ENCODE measurements at regions not wholly inside any gene's neighbourhood (a gene's known extent, or its start where the extent isn't known, plus 50 kb on each side); places are given as distances from the start of the nearest gene placed in this dataset.

- H3K27ac ChIP-seq: no peak overlapping the region
- TF ChIP-seq ZFX (IDR thresholded peaks at IDR 0.05; ENCODE audit: borderline replicate concordance): no peak
- TF ChIP-seq, protein P1, sequence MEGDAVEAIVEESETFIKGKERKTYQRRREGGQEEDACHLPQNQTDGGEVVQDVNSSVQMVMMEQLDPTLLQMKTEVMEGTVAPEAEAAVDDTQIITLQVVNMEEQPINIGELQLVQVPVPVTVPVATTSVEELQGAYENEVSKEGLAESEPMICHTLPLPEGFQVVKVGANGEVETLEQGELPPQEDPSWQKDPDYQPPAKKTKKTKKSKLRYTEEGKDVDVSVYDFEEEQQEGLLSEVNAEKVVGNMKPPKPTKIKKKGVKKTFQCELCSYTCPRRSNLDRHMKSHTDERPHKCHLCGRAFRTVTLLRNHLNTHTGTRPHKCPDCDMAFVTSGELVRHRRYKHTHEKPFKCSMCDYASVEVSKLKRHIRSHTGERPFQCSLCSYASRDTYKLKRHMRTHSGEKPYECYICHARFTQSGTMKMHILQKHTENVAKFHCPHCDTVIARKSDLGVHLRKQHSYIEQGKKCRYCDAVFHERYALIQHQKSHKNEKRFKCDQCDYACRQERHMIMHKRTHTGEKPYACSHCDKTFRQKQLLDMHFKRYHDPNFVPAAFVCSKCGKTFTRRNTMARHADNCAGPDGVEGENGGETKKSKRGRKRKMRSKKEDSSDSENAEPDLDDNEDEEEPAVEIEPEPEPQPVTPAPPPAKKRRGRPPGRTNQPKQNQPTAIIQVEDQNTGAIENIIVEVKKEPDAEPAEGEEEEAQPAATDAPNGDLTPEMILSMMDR (IDR thresholded peaks at IDR 0.05): no peak
Observed at GRCh38 chr5:30103052-30103451, 1090.4 kb upstream of the CDH6 start.

DNA sequence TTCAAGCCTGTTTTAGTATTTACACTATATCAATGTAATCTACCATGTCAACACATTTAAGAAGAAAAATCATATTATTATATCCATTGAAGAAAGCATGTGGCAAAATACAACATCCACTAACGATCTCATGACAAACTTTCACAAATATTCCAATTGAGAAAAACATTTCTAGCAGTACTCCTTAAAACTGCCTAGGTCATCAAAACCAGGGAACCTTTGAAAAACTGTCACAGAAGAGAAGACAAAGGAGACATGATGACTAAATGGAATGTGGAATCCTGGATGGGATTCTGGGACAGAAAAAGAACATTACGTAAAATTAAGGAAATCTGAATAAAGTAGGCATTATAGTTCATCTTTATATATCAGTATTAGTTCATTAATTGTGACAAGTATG is 1091.3 kb upstream of the CDH6 start:
- no peak overlapping the region for H3K27ac ChIP-seq
- TF ChIP-seq, protein P1 (IDR thresholded peaks at IDR 0.05): no peak
- no peak for TF ChIP-seq ZFX (IDR thresholded peaks at IDR 0.05; ENCODE audit: borderline replicate concordance)

- TF ChIP-seq, protein P1 (IDR thresholded peaks at IDR 0.05): no peak
- no peak for TF ChIP-seq ZFX (IDR thresholded peaks at IDR 0.05; ENCODE audit: borderline replicate concordance)
- no peak overlapping the region for H3K27ac ChIP-seq
Observed at GRCh38 chr5:30100929-30101328, 1092.6 kb upstream of the CDH6 start.

- no peak for TF ChIP-seq ZFX (IDR thresholded peaks at IDR 0.05; ENCODE audit: borderline replicate concordance)
- TF ChIP-seq, protein P1 (IDR thresholded peaks at IDR 0.05): no peak
Observed at GRCh38 chr5:30100148-30100713, 1093.3 kb upstream of the CDH6 start.

GRCh38 chr5:30099634-30100033 is 1093.9 kb upstream of the CDH6 start:
- TF ChIP-seq, protein P1 (IDR thresholded peaks at IDR 0.05): no peak
- no peak for TF ChIP-seq ZFX (IDR thresholded peaks at IDR 0.05; ENCODE audit: borderline replicate concordance)
- H3K27ac ChIP-seq: no peak overlapping the region

More at GRCh38 chr5:30100148-30100713, 1093.3 kb upstream of the CDH6 start:
- H3K27ac ChIP-seq: no peak overlapping the region

- H3K27ac ChIP-seq: no peak overlapping the region
- TF ChIP-seq ZFX (IDR thresholded peaks at IDR 0.05; ENCODE audit: borderline replicate concordance): no peak
- TF ChIP-seq, protein P1 (IDR thresholded peaks at IDR 0.05): no peak
Observed at GRCh38 chr5:30098940-30099339, 1094.5 kb upstream of the CDH6 start.

DNA sequence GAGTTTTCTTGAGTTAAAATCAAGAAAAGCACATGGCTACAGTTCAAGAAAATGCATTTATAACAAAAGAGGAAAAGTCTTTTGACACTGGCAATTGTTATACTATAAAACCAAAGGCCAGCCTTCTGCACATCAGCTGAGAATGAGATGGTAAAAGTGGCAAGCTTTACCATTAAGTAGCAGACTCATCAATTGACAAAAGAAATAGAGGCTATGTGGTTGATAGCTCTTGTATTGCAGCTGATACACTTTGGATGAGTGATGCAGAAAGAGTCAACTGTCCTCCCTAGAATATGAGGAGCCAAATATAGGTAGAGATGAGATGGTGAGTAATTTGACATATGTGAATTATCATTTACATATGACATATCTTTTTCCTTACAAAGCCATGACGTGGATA is 1100.9 kb upstream of the CDH6 start:
- TF ChIP-seq, protein P1 (IDR thresholded peaks at IDR 0.05): no peak
- no peak for TF ChIP-seq ZFX (IDR thresholded peaks at IDR 0.05; ENCODE audit: borderline replicate concordance)
- no peak overlapping the region for H3K27ac ChIP-seq
